ENCODE measurements at regions not wholly inside any gene's neighbourhood (a gene's known extent, or its start where the extent isn't known, plus 50 kb on each side); places are given as distances from the start of the nearest gene placed in this dataset.
A peak's percentile ranks its signal among the peaks of the same experiment; 100 is the strongest.
"Not testable (repeated sequence)": the region's sequence is repeated elsewhere in the genome, so short reads cannot be mapped to it uniquely, and the experiment has no call there.

GRCh38 chr3:177335728-177336127 is 138.4 kb upstream of the TBL1XR1 start:
- DNase-seq, result no peak
- Histone ChIP-seq H3K27ac (no peak overlapping the region), H3K4me3 (no peak overlapping the region), H3K4me1 (peaks cover 0 to 31% (median 19%) of the 10 kb centered on the region in 4 donors), H3K9me3 (no peaks in the 10 kb centered on the region), H3K36me3 (no peaks in the 10 kb centered on the region), H3K27me3 (no peaks in the 10 kb centered on the region)
- intact Hi-C loops (cut with DNase I), result no loop called here
- TF ChIP-seq CTCF (IDR thresholded peaks at IDR 0.05) (no peak), POLR2AphosphoS5 (IDR thresholded peaks at IDR 0.05) (no peak), POLR2A (IDR thresholded peaks at IDR 0.05) (no peak), EP300 (IDR thresholded peaks at IDR 0.05) (no peak)
- WGBS, 2 donors, result 22 to 60% methylated on average over 3 of the region's 3 CpGs

- no peaks in the 10 kb centered on the region for H3K9me3 ChIP-seq
- H3K4me3 ChIP-seq, result no peak overlapping the region
- DNase-seq, result no peak
- intact Hi-C loops (cut with DNase I), result no loop called here
- 79 to 89% methylated on average over 5 of the region's 5 CpGs for WGBS, 2 donors
- H3K27ac ChIP-seq, result peak overlapping the region in 2 of 4 donors; percentile 34 to 36
- no peaks in the 10 kb centered on the region for H3K27me3 ChIP-seq
- no peaks in the 10 kb centered on the region for H3K36me3 ChIP-seq
- H3K4me1 ChIP-seq, result peaks cover 0 to 31% (median 19%) of the 10 kb centered on the region in 4 donors
- TF ChIP-seq EP300 (IDR thresholded peaks at IDR 0.05) (no peak), CTCF (IDR thresholded peaks at IDR 0.05) (no peak), POLR2A (IDR thresholded peaks at IDR 0.05) (no peak), POLR2AphosphoS5 (IDR thresholded peaks at IDR 0.05) (no peak)
Observed at GRCh38 chr3:177336873-177337450, 139.7 kb upstream of the TBL1XR1 start.

- Histone ChIP-seq H3K4me1 (peaks cover 0 to 31% (median 19%) of the 10 kb centered on the region in 4 donors), H3K4me3 (no peak overlapping the region), H3K27ac (peak overlapping the region in 2 of 4 donors; percentile 34 to 36), H3K9me3 (no peaks in the 10 kb centered on the region), H3K36me3 (no peaks in the 10 kb centered on the region), H3K27me3 (no peaks in the 10 kb centered on the region)
- intact Hi-C loops (cut with DNase I), result no loop called here
- WGBS, 2 donors, result 64 to 73% methylated on average over 9 of the region's 9 CpGs
- no peak for DNase-seq
- peak; percentile 10 to 54 (median 30) for TF ChIP-seq POLR2AphosphoS5 (IDR thresholded peaks at IDR 0.05)
- no peak for TF ChIP-seq POLR2A (IDR thresholded peaks at IDR 0.05)
Observed at GRCh38 chr3:177337541-177338331, 140.5 kb upstream of the TBL1XR1 start.

- Histone ChIP-seq H3K4me1 (peaks cover 0 to 34% (median 25%) of the 10 kb centered on the region in 4 donors), H3K27ac (peak overlapping the region in 1 of 4 donors; percentile 36), H3K9me3 (no peaks in the 10 kb centered on the region), H3K4me3 (no peak overlapping the region), H3K27me3 (no peaks in the 10 kb centered on the region), H3K36me3 (no peaks in the 10 kb centered on the region)
- intact Hi-C loops (cut with DNase I), result no loop called here
- DNase-seq, result no peak
- 19 to 51% methylated on average over 3 of the region's 3 CpGs for WGBS, 2 donors
- TF ChIP-seq POLR2AphosphoS5 (IDR thresholded peaks at IDR 0.05) (peak in 2 of 4 donors; percentile 7 to 37), POLR2A (IDR thresholded peaks at IDR 0.05) (no peak)
Observed at GRCh38 chr3:177338697-177339219, 141.5 kb upstream of the TBL1XR1 start.

GRCh38 chr3:177339220-177339703 is 142.0 kb upstream of the TBL1XR1 start:
- H3K4me3 ChIP-seq; DNase-seq; H3K36me3 ChIP-seq; H3K27me3 ChIP-seq; intact Hi-C loops (cut with DNase I); H3K9me3 ChIP-seq: not testable (repeated sequence)
- H3K4me1 ChIP-seq, result peaks cover 0 to 39% (median 27%) of the 10 kb centered on the region in 4 donors
- peak overlapping the region in 1 of 4 donors; percentile 6 for H3K27ac ChIP-seq
- 66% methylated on average over 3 of the region's 3 CpGs for WGBS, 2 donors

- peaks cover 0 to 48% (median 36%) of the 10 kb centered on the region in 4 donors for H3K4me1 ChIP-seq
- no peak for TF ChIP-seq POLR2A (IDR thresholded peaks at IDR 0.05)
- TF ChIP-seq EP300 (IDR thresholded peaks at IDR 0.05), result no peak
- TF ChIP-seq CTCF (IDR thresholded peaks at IDR 0.05), result no peak
- TF ChIP-seq POLR2AphosphoS5 (IDR thresholded peaks at IDR 0.05), result no peak
- no peaks in the 10 kb centered on the region for H3K9me3 ChIP-seq
- H3K27me3 ChIP-seq, result no peaks in the 10 kb centered on the region
- no peak for DNase-seq
- H3K27ac ChIP-seq, result no peak overlapping the region
- H3K36me3 ChIP-seq, result no peaks in the 10 kb centered on the region
- WGBS, 2 donors, result 16 to 66% methylated on average over 2 of the region's 2 CpGs
- intact Hi-C loops (cut with DNase I), result no loop called here
- H3K4me3 ChIP-seq, result no peak overlapping the region
Observed at GRCh38 chr3:177340243-177340830, 143.1 kb upstream of the TBL1XR1 start.
